WTC11 (cell line): ENCODE measurements at regions not wholly inside any gene's neighbourhood (a gene's known extent, or its start where the extent isn't known, plus 50 kb on each side); places are given as distances from the start of the nearest gene placed in this dataset.

Experiments used
- ATAC-seq: fragments of 200-7000 bp; cut with Tn5 transposase; 2 replicates; pipeline ENCODE4 v1.10.0; 2021; ENCODE audit warnings: mild to moderate bottlenecking, moderate library complexity
- CTCF ChIA-PET: fragments of 300-600 bp; sonication (Branson Sonifier 250); formaldehyde crosslinking; loops from one replicate; lab custom pipeline; 2021; ENCODE audit warnings: antibody characterized with exemption; lab: Charles Lee
- POLR2A ChIA-PET: fragments of 350-600 bp; sonication (Branson Sonifier 250); formaldehyde crosslinking; loops from one replicate; lab custom pipeline; 2021; ENCODE audit warnings: antibody characterized with exemption; lab: Charles Lee
- DNase-seq: peaks from one replicate; pipeline ENCODE4 v3.0.0; 2021; ENCODE audit warnings: low spot score
- H3K27ac Mint-ChIP-seq: 2 replicates; pipeline ENCODE4 v1.8.0; 2021; ENCODE audit warnings: mixed read lengths
- H3K27me3 Mint-ChIP-seq: 2 replicates; pipeline ENCODE4 v1.8.0; 2021; ENCODE audit warnings: low read depth, mild to moderate bottlenecking, moderate library complexity, mixed read lengths
- H3K36me3 Mint-ChIP-seq: 2 replicates; pipeline ENCODE4 v1.8.0; 2021; ENCODE audit warnings: mixed read lengths
- H3K4me1 Mint-ChIP-seq: 2 replicates; pipeline ENCODE4 v1.8.0; 2022; ENCODE audit warnings: mixed read lengths
- H3K4me3 Mint-ChIP-seq: 2 replicates; pipeline ENCODE4 v1.8.0; 2021; ENCODE audit warnings: mild to moderate bottlenecking, moderate library complexity, mixed read lengths
- H3K9me3 Mint-ChIP-seq: 2 replicates; pipeline ENCODE4 v1.8.0; 2021; ENCODE audit warnings: mixed read lengths
- AFF4 ChIP-seq: sonication (generic); formaldehyde crosslinking; IDR thresholded peaks from 2 replicates; pipeline ENCODE4 v1.8.1; 2023; ENCODE audit warnings: mild to moderate bottlenecking, missing genetic modification reagents, borderline replicate concordance
- AR ChIP-seq: fragments of 250-450 bp; sonication (Bioruptor Pico); IDR thresholded peaks from 2 replicates; pipeline ENCODE4 v1.9.0; 2021; ENCODE audit warnings: mild to moderate bottlenecking
- ATF2 ChIP-seq: sonication (generic); formaldehyde crosslinking; IDR thresholded peaks from 2 replicates; pipeline ENCODE4 v1.8.1; 2022; ENCODE audit warnings: low read depth, missing genetic modification reagents, borderline replicate concordance
- E2F1 ChIP-seq: sonication (generic); formaldehyde crosslinking; IDR thresholded peaks from 2 replicates; pipeline ENCODE4 v1.8.0; 2022; ENCODE audit warnings: mild to moderate bottlenecking, missing genetic modification reagents
- EMX1 ChIP-seq: fragments of 250-450 bp; sonication (Bioruptor Pico); IDR thresholded peaks from 2 replicates; pipeline ENCODE4 v1.8.0; 2021; ENCODE audit warnings: mild to moderate bottlenecking
- FOXK1 ChIP-seq: sonication (generic); formaldehyde crosslinking; IDR thresholded peaks from 2 replicates; pipeline ENCODE4 v1.8.0; 2022; ENCODE audit warnings: mild to moderate bottlenecking, moderate library complexity, missing genetic modification reagents
- FOXP4 ChIP-seq: sonication (generic); formaldehyde crosslinking; IDR thresholded peaks from 2 replicates; pipeline ENCODE4 v1.8.0; 2022; ENCODE audit warnings: mild to moderate bottlenecking, missing genetic modification reagents
- HMGA2 ChIP-seq: fragments of 250-450 bp; sonication (Bioruptor Pico); IDR thresholded peaks from 2 replicates; pipeline ENCODE4 v1.4.0; 2021; ENCODE audit warnings: mild to moderate bottlenecking, moderate library complexity
- HMGXB4 ChIP-seq: sonication (generic); formaldehyde crosslinking; IDR thresholded peaks from 2 replicates; pipeline ENCODE4 v1.8.1; 2023; ENCODE audit warnings: mild to moderate bottlenecking, moderate library complexity, missing genetic modification reagents
- IRF2 ChIP-seq: sonication (generic); formaldehyde crosslinking; IDR thresholded peaks from 2 replicates; pipeline ENCODE4 v1.8.0; 2022; ENCODE audit warnings: low read depth, missing genetic modification reagents, borderline replicate concordance
- MAX ChIP-seq: sonication (generic); formaldehyde crosslinking; IDR thresholded peaks from 2 replicates; pipeline ENCODE4 v1.8.0; 2022; ENCODE audit warnings: mild to moderate bottlenecking, missing genetic modification reagents
- NR3C1 ChIP-seq: sonication (generic); formaldehyde crosslinking; conservative IDR thresholded peaks from 2 replicates; pipeline ENCODE4 v1.8.1; 2023; ENCODE audit warnings: low read depth, mild to moderate bottlenecking, missing genetic modification reagents
- OVOL2 ChIP-seq: fragments of 250-450 bp; sonication (Bioruptor Pico); IDR thresholded peaks from 2 replicates; pipeline ENCODE4 v1.9.0; 2021; ENCODE audit warnings: mild to moderate bottlenecking, borderline replicate concordance
- SOX15 ChIP-seq: fragments of 250-450 bp; sonication (Bioruptor Pico); IDR thresholded peaks from 2 replicates; pipeline ENCODE4 v1.9.0; 2021; ENCODE audit warnings: mild to moderate bottlenecking
- ZNF121 ChIP-seq: sonication (generic); formaldehyde crosslinking; IDR thresholded peaks from 2 replicates; pipeline ENCODE4 v1.8.0; 2023; ENCODE audit warnings: missing genetic modification reagents
- ZNF138 ChIP-seq: sonication (generic); formaldehyde crosslinking; conservative IDR thresholded peaks from 2 replicates; pipeline ENCODE4 v1.8.1; 2022; ENCODE audit warnings: mild to moderate bottlenecking, moderate library complexity, missing genetic modification reagents
- ZNF671 ChIP-seq: fragments of 250-450 bp; sonication (Bioruptor Pico); IDR thresholded peaks from 2 replicates; pipeline ENCODE4 v1.8.0; 2021; ENCODE audit warnings: mild to moderate bottlenecking
- ZSCAN18 ChIP-seq: fragments of 250-450 bp; sonication (Bioruptor Pico); IDR thresholded peaks from 2 replicates; pipeline ENCODE4 v2.1.2; 2022; ENCODE audit warnings: mild to moderate bottlenecking, moderate library complexity

GRCh38 chr5:52694648-52695047, 93.1 kb upstream of the ITGA1 start:
- DNase-seq = no peak
- TF ChIP-seq ZNF121 (CRISPR knock-in tag) (no peak), HMGA2 (CRISPR knock-in tag) (no peak), ZSCAN18 (CRISPR knock-in tag) (no peak), E2F1 (CRISPR knock-in tag) (no peak), ZNF138 (CRISPR knock-in tag) (no peak), MAX (CRISPR knock-in tag) (no peak), FOXK1 (CRISPR knock-in tag) (no peak), FOXP4 (CRISPR knock-in tag) (no peak), HMGXB4 (CRISPR knock-in tag) (no peak), AR (CRISPR knock-in tag) (no peak), ZNF671 (CRISPR knock-in tag) (no peak), OVOL2 (CRISPR knock-in tag) (no peak)
- no peaks in the 10 kb centered on the region for H3K36me3 Mint-ChIP-seq
- H3K9me3 Mint-ChIP-seq = peaks cover 5% of the 10 kb centered on the region
- POLR2A ChIA-PET = no interaction called here
- H3K27me3 Mint-ChIP-seq = no peaks in the 10 kb centered on the region
- H3K27ac Mint-ChIP-seq = no peak overlapping the region
- H3K4me1 Mint-ChIP-seq = peaks cover 52% of the 10 kb centered on the region
- ATAC-seq = no peak
- CTCF ChIA-PET = interaction anchor here (1.8 kb wide), 1 partner anchor 61 kb away, joined by 9 read pairs; no protein-coding TSS in a partner anchor
- H3K4me3 Mint-ChIP-seq = no peak overlapping the region

GRCh38 chr5:52702877-52703276, 84.8 kb upstream of the ITGA1 start:
- no peak for DNase-seq
- Mint-ChIP-seq H3K9me3 (no peaks in the 10 kb centered on the region), H3K4me1 (peaks cover 11% of the 10 kb centered on the region), H3K27ac (no peak overlapping the region), H3K4me3 (no peak overlapping the region), H3K27me3 (no peaks in the 10 kb centered on the region), H3K36me3 (no peaks in the 10 kb centered on the region)
- POLR2A ChIA-PET = no interaction called here
- no peak for ATAC-seq
- TF ChIP-seq IRF2 (CRISPR knock-in tag) (no peak), AFF4 (CRISPR knock-in tag) (no peak), ZNF121 (CRISPR knock-in tag) (no peak), NR3C1 (CRISPR knock-in tag) (no peak), EMX1 (no peak), ATF2 (CRISPR knock-in tag) (no peak), SOX15 (CRISPR knock-in tag) (no peak)
- CTCF ChIA-PET = no interaction called here
